Daoy (cell line): ENCODE measurements at regions not wholly inside any gene's neighbourhood (a gene's known extent, or its start where the extent isn't known, plus 50 kb on each side); places are given as distances from the start of the nearest gene placed in this dataset.
A peak's percentile ranks its signal among the peaks of the same experiment; 100 is the strongest.
"Not testable (repeated sequence)": the region's sequence is repeated elsewhere in the genome, so short reads cannot be mapped to it uniquely, and the experiment has no call there.

Source experiments
- DNase-seq: peaks from one replicate; pipeline ENCODE4 v3.0.0-alpha.2; 2015; ENCODE audit warnings: low read depth

GRCh38 chr10:108598831-108599230, 1324.5 kb downstream of the XPNPEP1 start:
- no peak for DNase-seq

GRCh38 chr10:108598320-108598695, 1325.0 kb downstream of the XPNPEP1 start:
- DNase-seq = no peak

GRCh38 chr10:108597657-108598319, 1325.5 kb downstream of the XPNPEP1 start:
- DNase-seq = no peak

GRCh38 chr10:108597031-108597430, 1326.3 kb downstream of the XPNPEP1 start:
- DNase-seq = no peak

- DNase-seq = no peak
Measured at GRCh38 chr10:108592956-108593355, 1330.4 kb downstream of the XPNPEP1 start.

- DNase-seq = no peak
Measured at GRCh38 chr10:108591417-108591816, 1331.9 kb downstream of the XPNPEP1 start.

- DNase-seq = no peak
Measured at GRCh38 chr10:108586424-108586823, 1336.9 kb downstream of the XPNPEP1 start.

GRCh38 chr10:108583877-108584276, 1339.4 kb downstream of the XPNPEP1 start:
- DNase-seq = no peak

GRCh38 chr10:108582888-108583287, 1340.4 kb downstream of the XPNPEP1 start:
- DNase-seq = no peak

GRCh38 chr10:108582387-108582786, 1340.9 kb downstream of the XPNPEP1 start:
- DNase-seq = no peak

- DNase-seq = no peak
Measured at GRCh38 chr10:108578258-108578657, 1345.1 kb downstream of the XPNPEP1 start.

- DNase-seq = no peak
Measured at GRCh38 chr10:108574233-108574632, 1349.1 kb downstream of the XPNPEP1 start.

- DNase-seq = no peak
Measured at GRCh38 chr10:108568824-108569223, 1354.5 kb downstream of the XPNPEP1 start.

- DNase-seq = no peak
Measured at GRCh38 chr10:108567899-108568752, 1355.2 kb downstream of the XPNPEP1 start.

- no peak for DNase-seq
Measured at GRCh38 chr10:108566316-108567107, 1356.8 kb downstream of the XPNPEP1 start.

- DNase-seq = no peak
Measured at GRCh38 chr10:108562105-108562504, 1361.2 kb downstream of the XPNPEP1 start.

- DNase-seq = no peak
Measured at GRCh38 chr10:108561649-108562048, 1361.7 kb downstream of the XPNPEP1 start.

GRCh38 chr10:108560488-108560887, 1362.8 kb downstream of the XPNPEP1 start:
- no peak for DNase-seq

GRCh38 chr10:108556186-108556585, 1367.1 kb downstream of the XPNPEP1 start:
- no peak for DNase-seq

GRCh38 chr10:108545921-108546320, 1377.4 kb downstream of the XPNPEP1 start:
- no peak for DNase-seq

- DNase-seq = peak; percentile 5
Measured at GRCh38 chr10:108544500-108545120, 1378.7 kb downstream of the XPNPEP1 start.

- not testable (repeated sequence) for DNase-seq
Measured at GRCh38 chr10:108533551-108533950, 1369.0 kb upstream of the SORCS1 start.
